Stomach (tissue), 4 donors: ENCODE measurements at regions not wholly inside any gene's neighbourhood (a gene's known extent, or its start where the extent isn't known, plus 50 kb on each side); places are given as distances from the start of the nearest gene placed in this dataset.

Experiments
- EP300 ChIP-seq: sonication (generic); formaldehyde crosslinking; IDR thresholded peaks from one replicate; pipeline ENCODE4 v1.6.1; 2017; ENCODE audit warnings: antibody characterized with exemption
- POLR2A ChIP-seq, 4 donors: fragments of 450-650 bp; IDR thresholded peaks; one replicate each; pipeline ENCODE4 v1.6.1; 2016; ENCODE audit warnings: antibody characterized with exemption in 4 of 4, control low read depth in 2 of 4, mild to moderate bottlenecking in 1 of 4, moderate library complexity in 1 of 4
- POLR2AphosphoS5 ChIP-seq, 3 donors: sonication (generic); formaldehyde crosslinking; IDR thresholded peaks; one replicate each; pipeline ENCODE4 v1.6.1; 2016; ENCODE audit warnings: antibody characterized with exemption in 3 of 3
- TF ChIP-seq, protein P1 (sequence below), 7 experiments: fragments of 450-650 bp in 4 of 7; fragments of 200-600 bp in 3 of 7; sonication (generic) in 3 of 7; IDR thresholded peaks; one replicate each; pipeline ENCODE4 v1.5.1; 2016 to 2019; ENCODE audit warnings: antibody characterized with exemption in 7 of 7, control low read depth in 2 of 7, mild to moderate bottlenecking in 1 of 7

DNA sequence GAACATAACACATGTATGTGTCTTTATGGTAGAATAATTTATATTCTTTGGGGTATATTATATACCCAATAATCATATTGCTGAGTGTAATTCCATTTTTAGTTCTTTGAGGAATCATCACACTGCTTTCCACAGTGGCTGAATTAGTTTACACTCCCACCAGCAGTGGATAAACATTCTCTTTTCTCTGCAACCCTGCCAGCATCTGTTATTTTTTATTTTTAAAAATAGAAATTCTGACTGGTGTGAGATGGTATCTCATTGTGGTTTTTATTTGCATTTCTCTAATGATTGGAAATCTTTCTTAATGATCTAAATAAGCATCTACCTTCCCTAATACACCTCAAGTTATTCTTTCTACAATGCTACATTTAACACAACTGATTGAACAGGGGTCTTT is 346.2 kb upstream of the LYPLAL1 start:
- TF ChIP-seq, protein P1, sequence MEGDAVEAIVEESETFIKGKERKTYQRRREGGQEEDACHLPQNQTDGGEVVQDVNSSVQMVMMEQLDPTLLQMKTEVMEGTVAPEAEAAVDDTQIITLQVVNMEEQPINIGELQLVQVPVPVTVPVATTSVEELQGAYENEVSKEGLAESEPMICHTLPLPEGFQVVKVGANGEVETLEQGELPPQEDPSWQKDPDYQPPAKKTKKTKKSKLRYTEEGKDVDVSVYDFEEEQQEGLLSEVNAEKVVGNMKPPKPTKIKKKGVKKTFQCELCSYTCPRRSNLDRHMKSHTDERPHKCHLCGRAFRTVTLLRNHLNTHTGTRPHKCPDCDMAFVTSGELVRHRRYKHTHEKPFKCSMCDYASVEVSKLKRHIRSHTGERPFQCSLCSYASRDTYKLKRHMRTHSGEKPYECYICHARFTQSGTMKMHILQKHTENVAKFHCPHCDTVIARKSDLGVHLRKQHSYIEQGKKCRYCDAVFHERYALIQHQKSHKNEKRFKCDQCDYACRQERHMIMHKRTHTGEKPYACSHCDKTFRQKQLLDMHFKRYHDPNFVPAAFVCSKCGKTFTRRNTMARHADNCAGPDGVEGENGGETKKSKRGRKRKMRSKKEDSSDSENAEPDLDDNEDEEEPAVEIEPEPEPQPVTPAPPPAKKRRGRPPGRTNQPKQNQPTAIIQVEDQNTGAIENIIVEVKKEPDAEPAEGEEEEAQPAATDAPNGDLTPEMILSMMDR (IDR thresholded peaks at IDR 0.05): no peak
- TF ChIP-seq POLR2A (IDR thresholded peaks at IDR 0.05) (no peak), POLR2AphosphoS5 (IDR thresholded peaks at IDR 0.05) (no peak), EP300 (no peak)
